BE2C (cell line): ENCODE measurements at regions not wholly inside any gene's neighbourhood (a gene's known extent, or its start where the extent isn't known, plus 50 kb on each side); places are given as distances from the start of the nearest gene placed in this dataset.

Experiments used
- DNase-seq: peaks from one replicate; pipeline ENCODE4 v3.0.0-alpha.2; 2020
- H3K27me3 ChIP-seq: fragments of 250-450 bp; sonication (Bioruptor Pico); 2 replicates; pipeline ENCODE4 v1.5.1; 2020; ENCODE audit warnings: mild to moderate bottlenecking
- H3K36me3 ChIP-seq: fragments of 250-450 bp; sonication (Bioruptor Pico); 2 replicates; pipeline ENCODE4 v1.5.1; 2020; ENCODE audit warnings: mild to moderate bottlenecking
- H3K4me1 ChIP-seq: fragments of 250-450 bp; sonication (Bioruptor Pico); 2 replicates; pipeline ENCODE4 v1.5.1; 2020
- H3K4me3 ChIP-seq: 2 replicates; pipeline ENCODE4 v1.5.1; 2011; ENCODE audit warnings: low read depth, low read length
- H3K9me3 ChIP-seq: fragments of 250-450 bp; sonication (Bioruptor Pico); 2 replicates; pipeline ENCODE4 v1.5.1; 2020
- CTCF ChIP-seq: IDR thresholded peaks from 2 replicates; pipeline ENCODE4 v1.5.1; 2012; ENCODE audit warnings: mild to moderate bottlenecking, low read depth, low read length

- H3K9me3 ChIP-seq = no peaks in the 10 kb centered on the region
- H3K4me3 ChIP-seq = no peak overlapping the region
- no peaks in the 10 kb centered on the region for H3K4me1 ChIP-seq
- H3K36me3 ChIP-seq = no peaks in the 10 kb centered on the region
- no peak for DNase-seq
- H3K27me3 ChIP-seq = no peaks in the 10 kb centered on the region
- TF ChIP-seq CTCF = no peak
Observed at GRCh38 chr3:1773679-1774078, 325.0 kb upstream of the CNTN4 start.

DNA sequence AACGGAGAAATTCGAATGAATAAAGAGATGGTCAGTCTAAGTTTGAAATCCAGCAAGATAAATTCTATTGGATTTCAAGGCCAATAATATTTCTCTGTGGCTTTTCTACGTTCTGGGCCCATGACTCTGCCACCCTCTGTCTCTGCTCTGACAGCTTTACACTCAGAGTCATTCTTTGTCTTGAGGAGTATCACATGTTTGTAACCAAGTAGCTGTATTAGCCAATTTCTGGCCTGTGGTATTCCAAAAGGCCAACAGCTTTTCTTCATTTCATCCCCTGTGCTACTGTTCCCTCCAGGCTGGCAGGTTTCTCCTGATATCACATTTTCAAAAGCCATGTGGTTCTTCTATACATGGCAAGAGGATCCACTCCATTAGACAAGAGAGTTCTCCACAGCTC is 324.1 kb upstream of the CNTN4 start:
- H3K9me3 ChIP-seq = no peaks in the 10 kb centered on the region
- H3K4me1 ChIP-seq = no peaks in the 10 kb centered on the region
- no peak overlapping the region for H3K4me3 ChIP-seq
- DNase-seq = no peak
- no peak for TF ChIP-seq CTCF
- H3K27me3 ChIP-seq = no peaks in the 10 kb centered on the region
- H3K36me3 ChIP-seq = no peaks in the 10 kb centered on the region

DNA sequence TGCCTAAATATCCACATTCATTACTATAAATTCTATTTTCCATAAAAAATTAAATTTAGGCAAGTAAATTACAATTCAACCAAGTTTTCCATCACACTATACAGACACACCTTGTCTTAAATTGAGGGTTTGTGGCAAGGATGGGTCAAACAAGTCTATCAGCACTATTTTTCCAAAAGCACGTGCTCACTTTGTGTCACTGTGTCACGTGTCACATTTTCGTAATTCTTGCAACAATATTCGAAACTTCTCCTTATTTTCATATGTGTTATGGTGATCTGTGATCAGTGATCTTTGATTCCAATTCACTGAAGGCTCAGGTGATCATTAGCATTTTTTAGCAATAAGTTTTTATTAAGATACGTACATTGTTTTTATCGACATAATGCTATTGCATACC is 323.3 kb upstream of the CNTN4 start:
- H3K9me3 ChIP-seq = no peaks in the 10 kb centered on the region
- no peak overlapping the region for H3K4me3 ChIP-seq
- H3K36me3 ChIP-seq = no peaks in the 10 kb centered on the region
- H3K27me3 ChIP-seq = no peaks in the 10 kb centered on the region
- no peak for DNase-seq
- H3K4me1 ChIP-seq = no peaks in the 10 kb centered on the region
- no peak for TF ChIP-seq CTCF

GRCh38 chr3:1783995-1784394 is 314.7 kb upstream of the CNTN4 start:
- TF ChIP-seq CTCF = no peak
- no peak for DNase-seq
- no peaks in the 10 kb centered on the region for H3K27me3 ChIP-seq

GRCh38 chr3:1787094-1787493 is 311.6 kb upstream of the CNTN4 start:
- Histone ChIP-seq H3K36me3 (no peaks in the 10 kb centered on the region), H3K4me1 (no peaks in the 10 kb centered on the region), H3K27me3 (no peaks in the 10 kb centered on the region), H3K9me3 (no peaks in the 10 kb centered on the region), H3K4me3 (no peak overlapping the region)
- no peak for TF ChIP-seq CTCF
- no peak for DNase-seq

More at GRCh38 chr3:1783995-1784394, 314.7 kb upstream of the CNTN4 start:
- H3K4me3 ChIP-seq = no peak overlapping the region
- H3K4me1 ChIP-seq = no peaks in the 10 kb centered on the region
- no peaks in the 10 kb centered on the region for H3K36me3 ChIP-seq
- no peaks in the 10 kb centered on the region for H3K9me3 ChIP-seq

GRCh38 chr3:1792466-1792865 is 306.2 kb upstream of the CNTN4 start:
- DNase-seq = no peak
- no peak overlapping the region for H3K4me3 ChIP-seq
- no peak for TF ChIP-seq CTCF
- no peaks in the 10 kb centered on the region for H3K4me1 ChIP-seq
- H3K27me3 ChIP-seq = no peaks in the 10 kb centered on the region
- no peaks in the 10 kb centered on the region for H3K36me3 ChIP-seq
- no peaks in the 10 kb centered on the region for H3K9me3 ChIP-seq
